ENCODE measurements at regions not wholly inside any gene's neighbourhood (a gene's known extent, or its start where the extent isn't known, plus 50 kb on each side); places are given as distances from the start of the nearest gene placed in this dataset.

GRCh38 chr7:106376026-106376799 is 91.4 kb upstream of the NAMPT start:
- no peak overlapping the region for H3K4me3 ChIP-seq
- H3K36me3 ChIP-seq = no peaks in the 10 kb centered on the region
- DNase-seq = no peak
- H3K4me1 ChIP-seq = no peaks in the 10 kb centered on the region
- TF ChIP-seq, protein P1, sequence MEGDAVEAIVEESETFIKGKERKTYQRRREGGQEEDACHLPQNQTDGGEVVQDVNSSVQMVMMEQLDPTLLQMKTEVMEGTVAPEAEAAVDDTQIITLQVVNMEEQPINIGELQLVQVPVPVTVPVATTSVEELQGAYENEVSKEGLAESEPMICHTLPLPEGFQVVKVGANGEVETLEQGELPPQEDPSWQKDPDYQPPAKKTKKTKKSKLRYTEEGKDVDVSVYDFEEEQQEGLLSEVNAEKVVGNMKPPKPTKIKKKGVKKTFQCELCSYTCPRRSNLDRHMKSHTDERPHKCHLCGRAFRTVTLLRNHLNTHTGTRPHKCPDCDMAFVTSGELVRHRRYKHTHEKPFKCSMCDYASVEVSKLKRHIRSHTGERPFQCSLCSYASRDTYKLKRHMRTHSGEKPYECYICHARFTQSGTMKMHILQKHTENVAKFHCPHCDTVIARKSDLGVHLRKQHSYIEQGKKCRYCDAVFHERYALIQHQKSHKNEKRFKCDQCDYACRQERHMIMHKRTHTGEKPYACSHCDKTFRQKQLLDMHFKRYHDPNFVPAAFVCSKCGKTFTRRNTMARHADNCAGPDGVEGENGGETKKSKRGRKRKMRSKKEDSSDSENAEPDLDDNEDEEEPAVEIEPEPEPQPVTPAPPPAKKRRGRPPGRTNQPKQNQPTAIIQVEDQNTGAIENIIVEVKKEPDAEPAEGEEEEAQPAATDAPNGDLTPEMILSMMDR (IDR thresholded peaks at IDR 0.05) = no peak
- TF ChIP-seq POLR2A (IDR thresholded peaks at IDR 0.05) = no peak
- no peaks in the 10 kb centered on the region for H3K27me3 ChIP-seq
- no peak overlapping the region for H3K27ac ChIP-seq
- H3K9me3 ChIP-seq = no peaks in the 10 kb centered on the region

GRCh38 chr7:106375499-106375898 is 90.7 kb upstream of the NAMPT start:
- H3K4me1 ChIP-seq = no peaks in the 10 kb centered on the region
- no peaks in the 10 kb centered on the region for H3K9me3 ChIP-seq
- H3K27me3 ChIP-seq = no peaks in the 10 kb centered on the region
- TF ChIP-seq POLR2A (IDR thresholded peaks at IDR 0.05) = no peak
- TF ChIP-seq, protein P1 (IDR thresholded peaks at IDR 0.05) = no peak
- H3K4me3 ChIP-seq = no peak overlapping the region
- DNase-seq = no peak
- H3K27ac ChIP-seq = no peak overlapping the region
- no peaks in the 10 kb centered on the region for H3K36me3 ChIP-seq

DNA sequence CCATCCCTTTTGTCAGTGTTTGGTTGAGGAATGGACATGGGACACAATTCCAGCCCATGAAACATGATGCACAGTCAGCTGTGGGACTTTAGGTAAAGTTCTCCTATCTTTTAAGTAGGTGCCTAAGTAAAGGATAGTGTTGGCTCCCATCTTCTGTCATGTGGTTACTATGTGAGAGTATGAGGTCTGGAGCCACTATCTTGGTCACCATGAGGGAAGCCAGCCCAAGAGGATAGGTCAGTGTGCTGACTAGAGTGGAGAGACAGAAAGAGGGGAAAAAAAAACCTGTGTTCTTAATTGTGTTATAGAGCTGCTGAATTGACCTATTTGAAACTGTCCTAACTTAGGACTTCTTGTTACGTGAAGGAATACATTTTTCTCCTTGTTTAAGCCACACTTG is 89.7 kb upstream of the NAMPT start:
- H3K36me3 ChIP-seq = no peaks in the 10 kb centered on the region
- H3K27ac ChIP-seq = no peak overlapping the region
- no peak for DNase-seq
- H3K27me3 ChIP-seq = no peaks in the 10 kb centered on the region
- TF ChIP-seq POLR2A (IDR thresholded peaks at IDR 0.05) = no peak
- TF ChIP-seq, protein P1 (IDR thresholded peaks at IDR 0.05) = no peak
- no peaks in the 10 kb centered on the region for H3K9me3 ChIP-seq
- no peak overlapping the region for H3K4me3 ChIP-seq
- H3K4me1 ChIP-seq = no peaks in the 10 kb centered on the region

GRCh38 chr7:106372595-106373318 is 88.0 kb upstream of the NAMPT start:
- Histone ChIP-seq H3K4me3 (no peak overlapping the region), H3K9me3 (no peaks in the 10 kb centered on the region), H3K4me1 (no peaks in the 10 kb centered on the region), H3K27me3 (no peaks in the 10 kb centered on the region), H3K36me3 (no peaks in the 10 kb centered on the region), H3K27ac (no peak overlapping the region)
- DNase-seq = no peak
- TF ChIP-seq POLR2A (IDR thresholded peaks at IDR 0.05) = no peak

GRCh38 chr7:106372126-106372525 is 87.3 kb upstream of the NAMPT start:
- TF ChIP-seq, protein P1 (IDR thresholded peaks at IDR 0.05) = no peak
- no peak for TF ChIP-seq POLR2A (IDR thresholded peaks at IDR 0.05)
- Histone ChIP-seq H3K9me3 (no peaks in the 10 kb centered on the region), H3K27ac (no peak overlapping the region), H3K36me3 (no peaks in the 10 kb centered on the region), H3K4me3 (no peak overlapping the region), H3K27me3 (no peaks in the 10 kb centered on the region), H3K4me1 (no peaks in the 10 kb centered on the region)
- no peak for DNase-seq

DNA sequence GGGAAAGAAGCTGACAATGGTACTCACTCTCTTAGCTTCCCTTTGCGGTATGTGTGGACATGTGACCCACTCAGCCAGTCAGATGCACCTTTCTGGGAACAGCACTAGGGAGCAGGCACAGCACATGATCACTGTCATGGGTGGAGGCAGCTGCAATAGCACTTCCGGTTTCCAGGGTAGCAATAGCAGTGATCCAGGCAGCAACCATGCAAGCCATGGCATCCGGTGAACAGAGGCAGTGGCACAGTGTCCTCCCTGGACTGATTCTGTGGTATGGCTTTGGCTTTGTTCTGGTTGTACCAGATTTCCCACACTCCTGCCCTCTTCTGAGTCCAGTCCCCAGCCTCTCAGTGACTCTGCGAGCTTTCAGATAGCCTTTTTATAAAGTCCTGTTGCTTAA is 86.8 kb upstream of the NAMPT start:
- no peaks in the 10 kb centered on the region for H3K27me3 ChIP-seq
- no peak overlapping the region for H3K27ac ChIP-seq
- H3K4me3 ChIP-seq = no peak overlapping the region
- TF ChIP-seq POLR2A (IDR thresholded peaks at IDR 0.05) = no peak
- TF ChIP-seq, protein P1 (IDR thresholded peaks at IDR 0.05) = no peak
- no peaks in the 10 kb centered on the region for H3K9me3 ChIP-seq
- no peak for DNase-seq
- no peaks in the 10 kb centered on the region for H3K4me1 ChIP-seq
- H3K36me3 ChIP-seq = no peaks in the 10 kb centered on the region

Measured in Peyer's patch (tissue), 4 donors.